ENCODE measurements at regions not wholly inside any gene's neighbourhood (a gene's known extent, or its start where the extent isn't known, plus 50 kb on each side); places are given as distances from the start of the nearest gene placed in this dataset.

DNA sequence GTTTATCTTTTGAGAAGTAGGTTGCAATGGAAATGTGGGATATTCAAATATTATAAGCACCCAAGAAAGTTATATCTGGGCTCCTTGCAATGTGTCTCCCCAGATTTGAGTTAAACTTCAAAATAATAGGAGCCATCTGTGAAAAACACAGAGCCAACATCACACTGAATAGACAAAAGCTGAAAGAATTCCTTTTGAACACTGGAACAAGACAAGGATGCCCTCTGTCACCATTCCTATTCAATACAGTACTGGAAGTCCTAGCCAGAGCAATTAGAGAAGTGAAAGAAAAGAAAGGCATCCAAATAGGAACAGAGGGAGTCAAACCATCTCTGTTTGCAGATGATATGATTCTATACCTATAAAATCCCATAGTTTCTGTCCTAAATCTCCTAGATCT is 114.3 kb upstream of the IL1RAPL1 start:
- POLR2A ChIA-PET (ENCODE audit: unreplicated experiment): no interaction called here
- Histone ChIP-seq H3K27ac (no peak overlapping the region), H3K4me1 (replicated peaks; ENCODE audit: insufficient read depth) (no peaks in the 10 kb centered on the region), H3K79me2 (ENCODE audit: low read depth) (no peaks in the 10 kb centered on the region), H2AFZ (no peak overlapping the region), H3F3A (ENCODE audit: insufficient read depth, low read depth) (no peaks in the 10 kb centered on the region), H3K9me2 (ENCODE audit: insufficient read depth) (no peaks in the 10 kb centered on the region), H3K9me3 (ENCODE audit: insufficient read depth, low read depth) (no peaks in the 10 kb centered on the region), H4K20me1 (ENCODE audit: insufficient read depth) (no peaks in the 10 kb centered on the region), H3K36me3 (ENCODE audit: low read depth) (no peaks in the 10 kb centered on the region), H3K27me3 (ENCODE audit: insufficient read depth, low read depth) (no peaks in the 10 kb centered on the region), H3K4me2 (no peak overlapping the region), H3K4me3 (no peak overlapping the region)
- TF ChIP-seq CTCF (conservative IDR thresholded peaks at IDR 0.05) (no peak), EZH2 (IDR thresholded peaks at IDR 0.05; ENCODE audit: low read depth) (no peak)
- intact Hi-C loops (cut with micrococcal nuclease; ENCODE audit: unreplicated experiment): no loop called here
- CTCF ChIA-PET: no interaction called here
- no peak for DNase-seq
- no TSS peak for BruUV-seq (replicated peaks)

DNA sequence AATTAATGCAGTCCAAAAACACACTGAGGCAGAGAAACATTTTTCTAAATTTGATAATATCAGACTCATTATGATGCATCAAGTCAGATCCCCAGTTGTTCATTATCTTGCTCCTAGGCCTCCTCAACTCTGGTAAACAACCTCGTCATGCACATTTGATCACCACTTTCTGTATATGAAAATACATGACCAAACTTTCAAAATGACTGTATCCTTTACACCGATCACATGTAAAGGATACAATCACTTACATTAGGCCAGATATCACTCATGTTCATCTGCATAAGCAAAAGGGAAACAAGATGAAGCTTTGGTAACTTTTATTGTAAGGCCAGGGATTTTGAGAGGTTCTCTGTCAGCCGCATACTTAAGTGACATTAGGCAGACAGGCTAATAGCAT is 99.4 kb upstream of the IL1RAPL1 start:
- CTCF ChIA-PET: no interaction called here
- intact Hi-C loops (cut with micrococcal nuclease; ENCODE audit: unreplicated experiment): no loop called here
- TF ChIP-seq CTCF (conservative IDR thresholded peaks at IDR 0.05): no peak
- no peak for TF ChIP-seq EZH2 (IDR thresholded peaks at IDR 0.05; ENCODE audit: low read depth)

DNA sequence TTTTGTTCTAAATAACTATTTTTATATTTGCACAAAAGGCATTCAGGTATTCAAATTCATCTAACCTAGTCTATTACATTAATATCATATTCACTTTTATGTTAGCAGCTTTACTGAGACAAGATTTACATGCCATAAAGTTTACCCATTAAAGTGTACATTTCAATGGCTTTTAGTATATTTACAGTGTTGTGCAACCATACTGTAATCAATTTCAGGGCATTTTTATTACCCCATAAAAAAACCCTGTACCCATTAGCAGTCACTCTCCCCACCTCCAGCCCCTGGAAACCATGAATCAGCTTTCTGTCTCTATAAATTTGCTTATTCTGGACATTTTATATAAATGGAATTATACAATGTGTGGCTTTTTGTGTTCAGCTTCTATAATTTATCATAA is 95.9 kb upstream of the IL1RAPL1 start:
- Histone ChIP-seq H3K79me2 (ENCODE audit: low read depth) (no peaks in the 10 kb centered on the region), H3F3A (ENCODE audit: insufficient read depth, low read depth) (no peaks in the 10 kb centered on the region), H3K27ac (no peak overlapping the region), H3K4me3 (no peak overlapping the region), H2AFZ (no peak overlapping the region), H3K9me2 (ENCODE audit: insufficient read depth) (no peaks in the 10 kb centered on the region), H4K20me1 (ENCODE audit: insufficient read depth) (no peaks in the 10 kb centered on the region), H3K4me1 (replicated peaks; ENCODE audit: insufficient read depth) (no peaks in the 10 kb centered on the region), H3K9me3 (ENCODE audit: insufficient read depth, low read depth) (no peaks in the 10 kb centered on the region), H3K4me2 (no peak overlapping the region), H3K36me3 (ENCODE audit: low read depth) (no peaks in the 10 kb centered on the region), H3K27me3 (ENCODE audit: insufficient read depth, low read depth) (no peaks in the 10 kb centered on the region)
- CTCF ChIA-PET: no interaction called here
- DNase-seq: no peak
- no TSS peak for BruUV-seq (replicated peaks)
- TF ChIP-seq EZH2 (IDR thresholded peaks at IDR 0.05; ENCODE audit: low read depth): no peak
- no peak for TF ChIP-seq CTCF (conservative IDR thresholded peaks at IDR 0.05)
- intact Hi-C loops (cut with micrococcal nuclease; ENCODE audit: unreplicated experiment): no loop called here
- POLR2A ChIA-PET (ENCODE audit: unreplicated experiment): no interaction called here

More for the DNA sequence above, 99.4 kb upstream of the IL1RAPL1 start:
- Histone ChIP-seq H3K9me3 (ENCODE audit: insufficient read depth, low read depth) (no peaks in the 10 kb centered on the region), H3K4me3 (no peak overlapping the region), H3K36me3 (ENCODE audit: low read depth) (no peaks in the 10 kb centered on the region), H3K4me1 (replicated peaks; ENCODE audit: insufficient read depth) (no peaks in the 10 kb centered on the region), H3F3A (ENCODE audit: insufficient read depth, low read depth) (no peaks in the 10 kb centered on the region), H4K20me1 (ENCODE audit: insufficient read depth) (no peaks in the 10 kb centered on the region), H2AFZ (no peak overlapping the region), H3K27me3 (ENCODE audit: insufficient read depth, low read depth) (no peaks in the 10 kb centered on the region), H3K9me2 (ENCODE audit: insufficient read depth) (no peaks in the 10 kb centered on the region), H3K79me2 (ENCODE audit: low read depth) (no peaks in the 10 kb centered on the region), H3K4me2 (no peak overlapping the region), H3K27ac (no peak overlapping the region)
- DNase-seq: no peak
- POLR2A ChIA-PET (ENCODE audit: unreplicated experiment): no interaction called here
- BruUV-seq (replicated peaks): no TSS peak
